DMS 273 (cell line): ENCODE measurements at regions not wholly inside any gene's neighbourhood (a gene's known extent, or its start where the extent isn't known, plus 50 kb on each side); places are given as distances from the start of the nearest gene placed in this dataset.
A peak's percentile ranks its signal among the peaks of the same experiment; 100 is the strongest.
"Not testable (repeated sequence)": the region's sequence is repeated elsewhere in the genome, so short reads cannot be mapped to it uniquely, and the experiment has no call there.

ENCODE experiments used
- DNase-seq: peaks from one replicate; lab custom pipeline; 2025; ENCODE audit not compliant: unreplicated experiment; lab: John Stamatoyannopoulos, UW

- no peak for DNase-seq
Measured at GRCh38 chrX:76996641-76997040, 450.5 kb upstream of the FGF16 start.

GRCh38 chrX:77003530-77003929 lies 443.7 kb upstream of the FGF16 start:
- no peak for DNase-seq

GRCh38 chrX:77003956-77004355 lies 443.2 kb upstream of the FGF16 start:
- no peak for DNase-seq

GRCh38 chrX:77009691-77010090 lies 437.5 kb upstream of the FGF16 start:
- no peak for DNase-seq

- peak; percentile 22 for DNase-seq
Measured at GRCh38 chrX:77014377-77015372, 432.5 kb upstream of the FGF16 start.

- no peak for DNase-seq
Measured at GRCh38 chrX:77017093-77017492, 430.1 kb upstream of the FGF16 start.

GRCh38 chrX:77046180-77046810 lies 400.9 kb upstream of the FGF16 start:
- DNase-seq: peak; percentile 2

GRCh38 chrX:77060572-77060971 lies 386.6 kb upstream of the FGF16 start:
- no peak for DNase-seq

- DNase-seq: no peak
Measured at GRCh38 chrX:77061022-77061421, 386.2 kb upstream of the FGF16 start.

GRCh38 chrX:77061545-77061944 lies 385.6 kb upstream of the FGF16 start:
- no peak for DNase-seq

GRCh38 chrX:77065896-77066295 lies 381.3 kb upstream of the FGF16 start:
- DNase-seq: no peak

- no peak for DNase-seq
Measured at GRCh38 chrX:77070202-77070918, 376.8 kb upstream of the FGF16 start.

- no peak for DNase-seq
Measured at GRCh38 chrX:77076896-77077295, 370.3 kb upstream of the FGF16 start.

GRCh38 chrX:77081237-77081636 lies 366.0 kb upstream of the FGF16 start:
- DNase-seq: not testable (repeated sequence)

GRCh38 chrX:77085372-77085771 lies 361.8 kb upstream of the FGF16 start:
- DNase-seq: no peak

- DNase-seq: no peak
Measured at GRCh38 chrX:77087529-77088169, 359.5 kb upstream of the FGF16 start.

- DNase-seq: no peak
Measured at GRCh38 chrX:77088233-77088632, 359.0 kb upstream of the FGF16 start.

- no peak for DNase-seq
Measured at GRCh38 chrX:77114501-77114900, 332.7 kb upstream of the FGF16 start.

- no peak for DNase-seq
Measured at GRCh38 chrX:77118686-77119085, 328.5 kb upstream of the FGF16 start.

GRCh38 chrX:77119706-77120105 lies 327.5 kb upstream of the FGF16 start:
- DNase-seq: no peak

- not testable (repeated sequence) for DNase-seq
Measured at GRCh38 chrX:77123917-77124316, 323.3 kb upstream of the FGF16 start.
